Testis (tissue), 2 donors: ENCODE measurements at regions not wholly inside any gene's neighbourhood (a gene's known extent, or its start where the extent isn't known, plus 50 kb on each side); places are given as distances from the start of the nearest gene placed in this dataset.

Source experiments
- DNase-seq: peaks from one replicate; pipeline ENCODE4 v3.0.0-alpha.2; 2019
- H3K27ac ChIP-seq, 2 donors: fragments of 200-600 bp; sonication (generic); one replicate each; pipeline ENCODE4 v1.5.1; 2019
- H3K27me3 ChIP-seq: fragments of 200-600 bp; sonication (generic); one replicate; pipeline ENCODE4 v1.5.1; 2019
- H3K36me3 ChIP-seq: fragments of 200-600 bp; sonication (generic); one replicate; pipeline ENCODE4 v1.5.1; 2017; ENCODE audit warnings: low read depth; ENCODE audit errors: missing control alignments
- H3K4me1 ChIP-seq: fragments of 200-600 bp; sonication (generic); one replicate; pipeline ENCODE4 v1.5.1; 2019
- H3K4me3 ChIP-seq, 2 donors: fragments of 200-600 bp; sonication (generic); one replicate each; pipeline ENCODE4 v1.5.1; 2017 to 2019
- H3K9me3 ChIP-seq: fragments of 200-600 bp; sonication (generic); one replicate; pipeline ENCODE4 v1.5.1; 2017
- CTCF ChIP-seq, 3 experiments: fragments of 450-650 bp in 2 of 3; fragments of 200-600 bp in 1 of 3; sonication (generic) in 1 of 3; IDR thresholded peaks; one replicate each; pipeline ENCODE4 v1.5.1; 2016 to 2019; ENCODE audit warnings: antibody characterized with exemption in 3 of 3, mild to moderate bottlenecking in 2 of 3, moderate library complexity in 1 of 3
- POLR2A ChIP-seq: fragments of 450-650 bp; IDR thresholded peaks from one replicate; pipeline ENCODE4 v1.6.1; 2017; ENCODE audit warnings: antibody characterized with exemption, mild to moderate bottlenecking, moderate library complexity
- WGBS, 2 donors: methylation state at CpG; one replicate each; pipeline ENCODE4 v1.1.5; 2018; 5-methylcytosine and 5-hydroxymethylcytosine counted together
- intact Hi-C: fragments of 100-400 bp; cut with DNase I; formaldehyde crosslinking; loops from one replicate; pipeline ENCODE4 v1.15.1; 2023; ENCODE audit warnings: low total_unique reads

- H3K4me3 ChIP-seq = no peak overlapping the region
- intact Hi-C loops = no loop called here
- H3K27ac ChIP-seq = no peak overlapping the region
- no peak for TF ChIP-seq POLR2A
- H3K36me3 ChIP-seq = no peaks in the 10 kb centered on the region
- WGBS, 2 donors = 95% methylated on average over 3 of the region's 3 CpGs
- no peak for DNase-seq
- no peaks in the 10 kb centered on the region for H3K9me3 ChIP-seq
- H3K27me3 ChIP-seq = no peaks in the 10 kb centered on the region
- H3K4me1 ChIP-seq = no peaks in the 10 kb centered on the region
Observed at GRCh38 chr4:151939670-151940069, 178.9 kb upstream of the GATB start.

GRCh38 chr4:151935411-151935810 is 174.6 kb upstream of the GATB start:
- intact Hi-C loops = no loop called here
- H3K9me3 ChIP-seq = no peaks in the 10 kb centered on the region
- H3K4me3 ChIP-seq = no peak overlapping the region
- no peaks in the 10 kb centered on the region for H3K36me3 ChIP-seq
- no peaks in the 10 kb centered on the region for H3K27me3 ChIP-seq
- no peak for TF ChIP-seq CTCF (IDR thresholded peaks at IDR 0.05)
- no peak for TF ChIP-seq POLR2A
- DNase-seq = no peak
- H3K27ac ChIP-seq = no peak overlapping the region
- 94 to 97% methylated on average over 1 of the region's 1 CpG for WGBS, 2 donors
- no peaks in the 10 kb centered on the region for H3K4me1 ChIP-seq

GRCh38 chr4:151934766-151935165 is 174.0 kb upstream of the GATB start:
- Histone ChIP-seq H3K9me3 (no peaks in the 10 kb centered on the region), H3K4me3 (no peak overlapping the region), H3K36me3 (no peaks in the 10 kb centered on the region), H3K27me3 (no peaks in the 10 kb centered on the region), H3K27ac (no peak overlapping the region), H3K4me1 (no peaks in the 10 kb centered on the region)
- DNase-seq = no peak
- TF ChIP-seq POLR2A = no peak
- TF ChIP-seq CTCF (IDR thresholded peaks at IDR 0.05) = no peak
- intact Hi-C loops = no loop called here
- WGBS, 2 donors = 91% methylated on average over 5 of the region's 5 CpGs

GRCh38 chr4:151933122-151933827 is 172.5 kb upstream of the GATB start:
- no peak for TF ChIP-seq CTCF (IDR thresholded peaks at IDR 0.05)
- TF ChIP-seq POLR2A = no peak
- no peak for DNase-seq
- Histone ChIP-seq H3K36me3 (no peaks in the 10 kb centered on the region), H3K9me3 (no peaks in the 10 kb centered on the region), H3K4me3 (no peak overlapping the region), H3K4me1 (no peaks in the 10 kb centered on the region), H3K27ac (no peak overlapping the region), H3K27me3 (no peaks in the 10 kb centered on the region)
- intact Hi-C loops = no loop called here
- 89 to 92% methylated on average over 12 of the region's 13 CpGs for WGBS, 2 donors

- H3K9me3 ChIP-seq = no peaks in the 10 kb centered on the region
- no peaks in the 10 kb centered on the region for H3K27me3 ChIP-seq
- intact Hi-C loops = no loop called here
- no peaks in the 10 kb centered on the region for H3K4me1 ChIP-seq
- TF ChIP-seq CTCF (IDR thresholded peaks at IDR 0.05) (no peak), POLR2A (no peak)
- DNase-seq = no peak
- no peak overlapping the region for H3K27ac ChIP-seq
- 80 to 83% methylated on average over 2 of the region's 2 CpGs for WGBS, 2 donors
- no peak overlapping the region for H3K4me3 ChIP-seq
- no peaks in the 10 kb centered on the region for H3K36me3 ChIP-seq
Observed at GRCh38 chr4:151931563-151931962, 170.8 kb upstream of the GATB start.
